ENCODE measurements at regions not wholly inside any gene's neighbourhood (a gene's known extent, or its start where the extent isn't known, plus 50 kb on each side); places are given as distances from the start of the nearest gene placed in this dataset.

- DNase-seq, result no peak
- Mint-ChIP-seq H3K27ac (no peak overlapping the region), H3K27me3 (peaks cover 38% of the 10 kb centered on the region), H3K4me3 (no peak overlapping the region), H3K4me1 (ENCODE audit: low read depth) (no peaks in the 10 kb centered on the region), H3K36me3 (ENCODE audit: low read depth) (no peaks in the 10 kb centered on the region), H3K9me3 (no peaks in the 10 kb centered on the region)
- ChIA-PET POLR2A (no interaction called here), CTCF (no interaction called here)
- TF ChIP-seq CTCF (IDR thresholded peaks at IDR 0.05), result no peak
- intact Hi-C loops (cut with DNase I, micrococcal nuclease), result no loop called here
- no peaks in the 10 kb centered on the region for H3K36me3 ChIP-seq (ENCODE audit: insufficient read depth, low read length)
- H3K9me3 ChIP-seq (ENCODE audit: control insufficient read depth in 1 of 2, insufficient read depth in 1 of 2, low read length in 2 of 2), result peaks cover 0 to 4% of the 10 kb centered on the region in 2 experiments
- H3K27me3 ChIP-seq (ENCODE audit: control insufficient read depth in 1 of 2, insufficient read depth in 2 of 2, low read length in 2 of 2), result peaks cover 10 to 13% of the 10 kb centered on the region in 2 experiments
- no peak overlapping the region for H3K4me3 ChIP-seq (ENCODE audit: low read length)
- no peak overlapping the region for H3K27ac ChIP-seq (ENCODE audit: low read depth in 1 of 2, low read length in 2 of 2)
- ATAC-seq (ENCODE audit: poor library complexity), result no peak
- H3K4me1 ChIP-seq (ENCODE audit: insufficient read depth, low read length), result no peaks in the 10 kb centered on the region
These were observed 70.2 kb upstream of the KCND3 start for GRCh38 chr1:112059679-112060078.

GRCh38 chr1:112060261-112060660 lies 70.8 kb upstream of the KCND3 start:
- TF ChIP-seq CTCF (IDR thresholded peaks at IDR 0.05), result no peak
- Histone ChIP-seq H3K9me3 (ENCODE audit: control insufficient read depth in 1 of 2, insufficient read depth in 1 of 2, low read length in 2 of 2) (peaks cover 0 to 4% of the 10 kb centered on the region in 2 experiments), H3K27ac (ENCODE audit: low read depth in 1 of 2, low read length in 2 of 2) (no peak overlapping the region), H3K36me3 (ENCODE audit: insufficient read depth, low read length) (no peaks in the 10 kb centered on the region), H3K4me1 (ENCODE audit: insufficient read depth, low read length) (no peaks in the 10 kb centered on the region), H3K27me3 (ENCODE audit: control insufficient read depth in 1 of 2, insufficient read depth in 2 of 2, low read length in 2 of 2) (peaks cover 10 to 13% of the 10 kb centered on the region in 2 experiments), H3K4me3 (ENCODE audit: low read length) (no peak overlapping the region)
- Mint-ChIP-seq H3K27ac (no peak overlapping the region), H3K27me3 (peaks cover 44% of the 10 kb centered on the region), H3K9me3 (no peaks in the 10 kb centered on the region), H3K4me1 (ENCODE audit: low read depth) (no peaks in the 10 kb centered on the region), H3K36me3 (ENCODE audit: low read depth) (no peaks in the 10 kb centered on the region), H3K4me3 (no peak overlapping the region)
- CTCF ChIA-PET, result no interaction called here
- intact Hi-C loops (cut with DNase I, micrococcal nuclease), result no loop called here
- DNase-seq, result no peak
- no peak for ATAC-seq (ENCODE audit: poor library complexity)
- POLR2A ChIA-PET, result no interaction called here

GRCh38 chr1:112061056-112061455 lies 71.6 kb upstream of the KCND3 start:
- no peak overlapping the region for H3K4me3 Mint-ChIP-seq
- Histone ChIP-seq H3K9me3 (ENCODE audit: control insufficient read depth in 1 of 2, insufficient read depth in 1 of 2, low read length in 2 of 2) (peaks cover 0 to 4% of the 10 kb centered on the region in 2 experiments), H3K4me3 (ENCODE audit: low read length) (no peak overlapping the region), H3K27me3 (ENCODE audit: control insufficient read depth in 1 of 2, insufficient read depth in 2 of 2, low read length in 2 of 2) (peaks cover 10 to 13% of the 10 kb centered on the region in 2 experiments), H3K27ac (ENCODE audit: low read depth in 1 of 2, low read length in 2 of 2) (no peak overlapping the region), H3K4me1 (ENCODE audit: insufficient read depth, low read length) (no peaks in the 10 kb centered on the region), H3K36me3 (ENCODE audit: insufficient read depth, low read length) (no peaks in the 10 kb centered on the region)
- H3K4me1 Mint-ChIP-seq (ENCODE audit: low read depth), result no peaks in the 10 kb centered on the region
- ChIA-PET CTCF (no interaction called here), POLR2A (no interaction called here)
- TF ChIP-seq CTCF (IDR thresholded peaks at IDR 0.05), result no peak
- H3K27ac Mint-ChIP-seq, result no peak overlapping the region
- no peaks in the 10 kb centered on the region for H3K9me3 Mint-ChIP-seq
- intact Hi-C loops (cut with DNase I, micrococcal nuclease), result no loop called here
- DNase-seq (no peak), ATAC-seq (ENCODE audit: poor library complexity) (no peak)
- peaks cover 48% of the 10 kb centered on the region for H3K27me3 Mint-ChIP-seq
- H3K36me3 Mint-ChIP-seq (ENCODE audit: low read depth), result no peaks in the 10 kb centered on the region
